ENCODE measurements at regions not wholly inside any gene's neighbourhood (a gene's known extent, or its start where the extent isn't known, plus 50 kb on each side); places are given as distances from the start of the nearest gene placed in this dataset.
A peak's percentile ranks its signal among the peaks of the same experiment; 100 is the strongest.

- ATAC-seq = no peak
- TF ChIP-seq ZFP30 (CRISPR knock-in tag; IDR thresholded peaks at IDR 0.05) (no peak), ESRRG (CRISPR knock-in tag; IDR thresholded peaks at IDR 0.05) (no peak), RARB (CRISPR knock-in tag; IDR thresholded peaks at IDR 0.05) (no peak), SNAI2 (CRISPR knock-in tag; IDR thresholded peaks at IDR 0.05) (no peak), POU6F1 (CRISPR knock-in tag; IDR thresholded peaks at IDR 0.05; ENCODE audit: borderline replicate concordance, low read depth) (no peak), ZFP3 (CRISPR knock-in tag; IDR thresholded peaks at IDR 0.05) (no peak), BACH2 (CRISPR knock-in tag; IDR thresholded peaks at IDR 0.05; ENCODE audit: borderline replicate concordance) (no peak), ZNF565 (CRISPR knock-in tag; conservative IDR thresholded peaks at IDR 0.05; ENCODE audit: low read depth) (no peak), GLIS3 (CRISPR knock-in tag; IDR thresholded peaks at IDR 0.05) (no peak), PATZ1 (CRISPR knock-in tag; IDR thresholded peaks at IDR 0.05; ENCODE audit: borderline replicate concordance) (no peak), ZNF70 (CRISPR knock-in tag; IDR thresholded peaks at IDR 0.05) (no peak), TCF4 (CRISPR knock-in tag; IDR thresholded peaks at IDR 0.05; ENCODE audit: borderline replicate concordance) (no peak), OSR1 (CRISPR knock-in tag; IDR thresholded peaks at IDR 0.05) (no peak), ZNF8 (CRISPR knock-in tag; IDR thresholded peaks at IDR 0.05) (no peak), CSRNP3 (CRISPR knock-in tag; IDR thresholded peaks at IDR 0.05) (no peak), CREB5 (CRISPR knock-in tag; IDR thresholded peaks at IDR 0.05; ENCODE audit: low read depth) (no peak), ZC3H10 (CRISPR knock-in tag; IDR thresholded peaks at IDR 0.05) (no peak)
Observed at GRCh38 chr5:143966280-143966679, 154.3 kb downstream of the HMHB1 start.

- peak; percentile 92 for ATAC-seq
- TF ChIP-seq ESRRG (CRISPR knock-in tag; IDR thresholded peaks at IDR 0.05) (no peak), BACH2 (CRISPR knock-in tag; IDR thresholded peaks at IDR 0.05; ENCODE audit: borderline replicate concordance) (no peak), CREB5 (CRISPR knock-in tag; IDR thresholded peaks at IDR 0.05; ENCODE audit: low read depth) (no peak), ZFP3 (CRISPR knock-in tag; IDR thresholded peaks at IDR 0.05) (no peak), ZFP30 (CRISPR knock-in tag; IDR thresholded peaks at IDR 0.05) (no peak), SNAI2 (CRISPR knock-in tag; IDR thresholded peaks at IDR 0.05) (no peak), RARB (CRISPR knock-in tag; IDR thresholded peaks at IDR 0.05) (no peak), ARNTL (CRISPR knock-in tag; IDR thresholded peaks at IDR 0.05; ENCODE audit: borderline replicate concordance, low read depth) (no peak), TCF4 (CRISPR knock-in tag; IDR thresholded peaks at IDR 0.05; ENCODE audit: borderline replicate concordance) (no peak), ZNF565 (CRISPR knock-in tag; conservative IDR thresholded peaks at IDR 0.05; ENCODE audit: low read depth) (no peak), PATZ1 (CRISPR knock-in tag; IDR thresholded peaks at IDR 0.05; ENCODE audit: borderline replicate concordance) (no peak), TOX (CRISPR knock-in tag; IDR thresholded peaks at IDR 0.05; ENCODE audit: borderline replicate concordance) (no peak), GLIS3 (CRISPR knock-in tag; IDR thresholded peaks at IDR 0.05) (no peak), CSDC2 (CRISPR knock-in tag; IDR thresholded peaks at IDR 0.05) (no peak), ZNF70 (CRISPR knock-in tag; IDR thresholded peaks at IDR 0.05) (no peak), CSRNP3 (CRISPR knock-in tag; IDR thresholded peaks at IDR 0.05) (no peak), TSHZ2 (CRISPR knock-in tag; IDR thresholded peaks at IDR 0.05) (no peak)
Observed at GRCh38 chr5:143968071-143968878, 156.3 kb downstream of the HMHB1 start.
